ENCODE measurements at regions not wholly inside any gene's neighbourhood (a gene's known extent, or its start where the extent isn't known, plus 50 kb on each side); places are given as distances from the start of the nearest gene placed in this dataset.

DNA sequence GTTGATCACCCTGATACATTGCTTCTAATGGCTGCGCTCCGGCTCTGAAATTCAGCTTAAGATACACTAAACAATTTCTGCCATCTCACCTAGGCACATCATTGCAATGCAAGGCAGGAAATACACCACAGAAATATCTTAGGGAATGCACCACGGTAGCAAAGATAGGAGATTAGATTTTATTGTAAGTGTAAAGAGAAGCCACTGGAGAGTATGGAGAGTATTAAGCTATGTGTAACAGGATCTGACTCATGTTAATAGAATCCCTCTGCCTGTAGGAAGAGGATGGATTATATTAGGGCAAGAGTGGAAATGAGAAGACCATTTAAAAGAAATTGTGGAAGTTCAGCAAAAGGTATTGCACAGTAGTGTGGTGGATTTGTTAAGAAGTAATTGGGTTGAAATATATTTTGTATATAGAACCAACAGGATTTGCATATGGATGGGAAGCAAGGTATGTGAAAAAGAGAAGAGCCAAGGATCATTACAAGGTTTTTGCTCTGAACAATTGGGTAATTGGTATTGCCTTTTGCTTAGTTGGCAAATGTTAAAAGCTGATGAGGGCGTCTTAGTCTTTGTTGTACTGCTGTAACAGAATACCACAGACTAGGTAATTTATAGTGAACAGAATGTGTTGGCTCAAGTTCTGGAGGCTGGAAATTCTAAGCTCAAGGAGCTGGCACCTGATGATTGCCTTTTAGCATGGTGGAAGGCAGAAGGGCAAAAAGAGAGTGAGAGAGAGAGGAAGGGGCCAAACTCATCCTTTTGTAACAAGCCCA is 636.1 kb downstream of the PSAT1 start:
- no peak for TF ChIP-seq NFRKB (IDR thresholded peaks at IDR 0.05)
- TF ChIP-seq ARNT (IDR thresholded peaks at IDR 0.05): no peak
- TF ChIP-seq FOXA1 (IDR thresholded peaks at IDR 0.05): no peak
- TF ChIP-seq BHLHE40 (IDR thresholded peaks at IDR 0.05; ENCODE audit: borderline replicate concordance): no peak
- TF ChIP-seq SUZ12 (IDR thresholded peaks at IDR 0.05): no peak
- no peak for TF ChIP-seq ELF4 (IDR thresholded peaks at IDR 0.05)
- no peak for TF ChIP-seq TARDBP (IDR thresholded peaks at IDR 0.05)
- TF ChIP-seq FOXM1 (IDR thresholded peaks at IDR 0.05; ENCODE audit: borderline replicate concordance): no peak
- no peak for TF ChIP-seq CTBP1 (IDR thresholded peaks at IDR 0.05; ENCODE audit: borderline replicate concordance)
